GM19328 (cell line): ENCODE measurements at regions not wholly inside any gene's neighbourhood (a gene's known extent, or its start where the extent isn't known, plus 50 kb on each side); places are given as distances from the start of the nearest gene placed in this dataset.

Source experiments
- ATAC-seq: cut with Tn5 transposase; IDR thresholded peaks from one replicate; pipeline ENCODE4 v1.9.1; 2021; ENCODE audit warnings: mild to moderate bottlenecking, moderate library complexity; ENCODE audit not compliant: unreplicated experiment

- ATAC-seq: no peak
Observed at GRCh38 chr10:53022611-53023088, 250.1 kb upstream of the MBL2 start.

DNA sequence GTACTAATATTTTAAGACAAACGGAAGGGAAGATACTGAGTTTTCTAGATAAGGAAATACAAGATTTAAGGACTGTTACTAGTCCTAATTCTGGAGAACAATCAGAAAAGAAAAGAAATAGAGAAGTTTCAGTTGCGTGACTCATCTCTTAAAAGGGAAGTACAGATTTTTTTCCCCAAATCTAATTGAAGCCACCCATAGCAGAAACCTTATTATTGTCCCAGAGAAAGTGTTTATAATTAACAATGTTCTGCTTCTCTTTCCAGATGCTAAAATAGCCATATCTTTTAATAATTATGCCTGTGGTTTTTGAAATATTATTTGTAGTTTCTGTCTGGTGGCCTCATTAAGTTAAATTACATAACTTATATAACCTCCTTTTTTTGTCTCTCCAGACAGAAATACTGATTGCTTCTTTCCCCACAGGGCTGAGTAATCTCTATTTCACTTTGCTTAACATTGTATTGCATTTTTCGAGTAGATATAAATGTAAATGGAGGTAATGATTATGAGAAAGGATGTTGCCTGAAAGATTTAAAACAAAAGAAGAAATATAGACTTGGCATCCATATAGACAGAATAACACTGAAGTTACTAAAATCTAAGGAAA, 240.7 kb upstream of the MBL2 start:
- no peak for ATAC-seq

DNA sequence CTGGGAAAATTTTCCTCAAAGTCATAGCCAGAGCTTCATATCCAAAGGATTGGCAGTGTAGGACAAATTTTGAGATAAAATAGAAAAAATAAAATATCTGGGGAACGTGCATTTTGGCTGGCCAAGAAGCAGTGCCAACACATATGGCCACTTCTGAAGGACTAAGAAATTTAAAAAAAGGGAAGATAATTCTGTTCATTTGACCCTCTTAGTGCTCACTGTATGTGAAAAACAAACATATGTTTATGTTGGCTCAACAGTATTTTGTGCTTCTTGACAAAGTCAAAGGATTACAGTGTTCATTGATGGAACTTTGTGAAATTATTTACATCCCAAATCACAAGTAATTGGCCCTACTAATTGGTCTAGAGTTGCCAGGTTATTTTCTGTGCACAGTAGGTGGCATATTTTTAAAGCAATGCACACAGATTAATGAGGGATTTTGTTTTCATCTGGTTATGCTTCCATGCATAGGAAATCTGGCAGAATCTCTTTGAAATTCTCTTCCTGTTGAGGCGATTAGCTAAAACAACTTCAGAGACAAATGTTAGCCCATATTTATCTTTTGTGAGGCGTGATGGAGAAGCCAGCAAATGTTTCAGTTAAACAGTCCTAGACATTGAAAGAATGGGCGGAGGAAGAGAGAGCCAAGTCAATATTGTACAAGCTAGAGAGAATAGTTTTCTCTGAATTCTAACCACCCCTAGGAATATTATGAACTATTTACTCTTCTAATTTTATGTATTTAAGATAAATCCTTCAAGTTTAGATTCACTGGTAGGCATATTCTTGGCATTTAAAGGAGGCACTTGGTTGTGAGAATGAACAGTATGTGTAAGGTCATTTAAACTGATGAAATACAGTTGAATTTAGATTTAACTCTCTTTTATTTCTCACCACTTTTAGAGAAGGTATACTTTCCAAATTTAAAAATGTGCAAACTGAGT, 237.7 kb upstream of the MBL2 start:
- no peak for ATAC-seq

- ATAC-seq: no peak
Observed at GRCh38 chr10:53007527-53007842, 234.9 kb upstream of the MBL2 start.

GRCh38 chr10:53006663-53007526, 234.3 kb upstream of the MBL2 start:
- no peak for ATAC-seq

GRCh38 chr10:53005612-53006345, 233.2 kb upstream of the MBL2 start:
- no peak for ATAC-seq

DNA sequence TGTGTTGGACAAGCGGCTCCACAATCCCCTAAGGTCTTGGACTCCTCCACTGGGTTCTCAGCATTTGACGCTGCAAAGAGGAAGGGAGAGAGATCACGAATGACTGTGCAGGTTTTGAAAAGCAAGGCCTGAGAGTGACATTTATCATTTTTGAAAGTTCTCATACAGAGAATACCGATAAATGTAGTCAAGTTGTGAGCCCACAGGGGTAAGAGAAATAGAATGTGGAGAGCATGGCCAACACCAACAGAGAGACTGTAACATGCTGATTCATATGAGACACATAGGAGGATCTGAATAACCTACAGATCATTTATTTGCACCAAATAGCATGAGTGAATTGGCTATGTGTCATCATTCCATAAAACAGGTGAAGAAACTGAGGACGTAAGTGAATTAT, 230.5 kb upstream of the MBL2 start:
- no peak for ATAC-seq

DNA sequence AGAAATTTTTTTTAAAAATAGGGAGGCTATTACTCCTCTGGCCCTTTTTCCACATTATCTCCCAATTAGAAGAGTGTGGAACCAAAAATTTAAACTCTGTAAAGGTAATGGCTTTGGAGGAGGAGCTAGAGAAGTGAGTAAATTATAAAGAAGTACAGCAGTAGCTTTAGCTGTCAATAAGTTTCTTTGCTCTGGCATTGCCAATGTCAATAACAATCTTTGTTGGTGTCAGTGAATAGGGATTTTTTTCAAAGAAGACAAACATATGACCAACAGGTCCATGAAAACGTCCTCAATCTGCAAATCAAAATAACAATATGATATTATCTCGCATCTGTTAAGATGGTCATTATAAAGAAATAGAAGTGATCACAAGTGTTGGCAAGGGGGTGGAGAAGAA, 227.1 kb upstream of the MBL2 start:
- no peak for ATAC-seq

GRCh38 chr10:52999258-52999657, 226.7 kb upstream of the MBL2 start:
- no peak for ATAC-seq

GRCh38 chr10:52997007-52997406, 224.4 kb upstream of the MBL2 start:
- ATAC-seq: no peak

DNA sequence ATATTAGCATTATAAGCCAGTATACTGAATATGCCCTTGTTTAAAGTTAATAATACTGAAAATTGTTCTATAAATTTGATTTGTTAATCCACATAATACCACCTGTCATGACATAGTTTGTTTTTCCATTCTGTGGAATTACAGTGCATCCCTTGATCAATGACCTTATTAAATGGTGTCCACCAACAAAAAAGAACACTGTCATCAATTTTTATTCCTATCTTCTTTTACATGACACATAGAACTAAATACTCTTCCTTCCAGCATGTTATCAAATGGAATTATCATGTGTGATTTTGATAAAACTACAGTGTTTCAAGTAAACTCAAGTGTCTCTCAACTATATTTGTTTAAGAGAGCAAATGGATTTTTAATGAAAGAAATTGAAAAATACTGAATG, 221.8 kb upstream of the MBL2 start:
- no peak for ATAC-seq

- no peak for ATAC-seq
Observed at GRCh38 chr10:52993109-52993508, 220.5 kb upstream of the MBL2 start.

- no peak for ATAC-seq
Observed at GRCh38 chr10:52992567-52992966, 220.0 kb upstream of the MBL2 start.

GRCh38 chr10:52988923-52989322, 216.3 kb upstream of the MBL2 start:
- ATAC-seq: no peak

GRCh38 chr10:52986125-52986524, 213.5 kb upstream of the MBL2 start:
- no peak for ATAC-seq

- ATAC-seq: no peak
Observed at GRCh38 chr10:52984169-52984568, 211.6 kb upstream of the MBL2 start.

DNA sequence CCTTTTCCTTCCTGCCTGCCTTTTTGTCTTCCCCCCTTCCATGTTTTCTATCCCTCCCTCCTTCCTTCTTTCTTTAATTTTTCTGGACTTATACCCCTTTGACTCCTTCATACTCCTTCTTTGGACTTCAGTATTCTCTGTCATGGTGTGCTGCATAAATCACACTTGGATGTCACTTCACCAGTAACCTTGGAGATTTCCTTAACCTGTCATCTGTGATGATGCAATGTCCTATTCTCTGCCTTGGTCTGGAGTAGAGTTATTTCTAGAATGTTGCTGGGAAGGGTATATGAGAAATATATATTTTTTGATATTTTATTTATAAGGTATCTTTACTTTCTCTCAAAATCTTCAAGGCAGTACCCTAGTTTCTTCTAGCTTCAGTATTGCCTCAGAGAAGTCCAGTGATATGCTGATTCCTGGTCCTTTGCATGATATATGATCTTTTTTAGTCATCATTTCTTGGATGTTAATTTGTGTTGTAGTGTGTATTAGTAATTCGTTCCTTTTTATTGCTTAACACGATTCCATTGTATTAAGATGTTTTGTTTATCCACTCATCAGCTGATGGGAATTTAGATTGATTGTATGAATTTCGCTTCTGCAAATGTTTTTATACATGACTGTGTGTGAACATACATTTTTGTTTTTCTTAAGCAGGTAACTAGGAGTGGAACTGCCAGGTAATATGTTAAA, 206.9 kb upstream of the MBL2 start:
- no peak for ATAC-seq

DNA sequence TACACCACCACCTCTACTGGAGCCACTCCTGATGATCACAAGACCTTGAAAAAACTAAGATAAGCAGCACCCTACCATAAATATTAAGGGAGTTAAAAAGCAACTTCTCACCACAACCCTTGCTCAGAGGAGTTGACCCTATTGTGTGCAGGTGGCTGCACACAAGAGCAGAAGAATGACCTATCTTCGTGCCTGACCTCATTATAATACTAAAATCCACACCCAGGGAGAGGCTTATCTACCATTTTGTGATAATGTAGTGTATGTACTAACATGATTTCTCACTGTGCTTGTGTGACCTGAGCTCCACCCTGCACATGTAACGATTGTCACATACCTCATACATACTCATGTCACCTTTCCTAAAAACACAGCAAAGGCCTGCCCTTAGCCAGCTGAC, 205.0 kb upstream of the MBL2 start:
- no peak for ATAC-seq

DNA sequence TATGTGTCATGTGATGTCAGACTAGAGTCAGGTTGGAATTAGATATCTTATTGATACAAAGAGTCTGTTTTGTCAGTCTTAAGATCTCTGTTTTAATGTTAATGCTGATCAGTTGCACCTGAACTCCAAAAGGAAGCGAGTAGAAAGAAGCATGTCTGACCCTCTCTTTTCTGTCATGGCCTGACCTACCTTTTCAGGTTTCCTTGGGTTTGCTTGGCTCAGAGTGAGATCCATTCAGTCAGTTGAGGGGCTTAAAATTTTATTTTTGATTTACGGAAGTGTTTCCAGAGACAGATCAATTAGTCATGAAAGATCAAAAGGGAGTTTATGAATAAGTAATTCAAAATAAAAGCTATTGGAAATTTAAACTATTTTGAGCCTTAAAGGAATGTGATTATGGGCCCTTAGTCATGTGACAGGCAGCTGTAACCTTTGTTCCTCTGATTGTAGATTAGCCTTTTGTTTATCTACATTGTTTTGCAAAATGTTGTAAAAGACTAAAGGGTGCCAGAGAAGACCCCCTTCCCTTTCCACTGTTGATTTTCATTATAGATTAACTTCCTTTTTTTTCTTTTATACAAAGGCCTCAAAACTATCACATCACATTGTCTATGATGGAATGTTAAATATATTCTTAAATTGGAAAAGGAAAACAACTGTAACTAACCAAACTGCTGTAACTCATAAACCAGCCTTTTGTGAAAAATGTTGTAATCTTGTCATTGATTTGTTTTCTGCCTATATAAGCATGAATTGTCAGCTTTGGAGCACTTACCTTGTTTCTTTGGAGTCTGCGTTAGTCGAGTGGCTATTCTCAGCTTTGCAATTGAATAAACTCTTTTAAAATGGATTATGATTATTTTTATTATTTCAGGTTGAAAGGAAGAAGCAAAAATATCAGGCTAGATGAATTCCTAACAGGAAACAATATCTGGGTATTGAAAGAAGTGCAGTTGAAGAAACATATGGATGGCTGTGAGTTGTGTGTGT, 195.5 kb upstream of the MBL2 start:
- no peak for ATAC-seq
